ENCODE measurements at regions not wholly inside any gene's neighbourhood (a gene's known extent, or its start where the extent isn't known, plus 50 kb on each side); places are given as distances from the start of the nearest gene placed in this dataset.
A peak's percentile ranks its signal among the peaks of the same experiment; 100 is the strongest.
"Not testable (repeated sequence)": the region's sequence is repeated elsewhere in the genome, so short reads cannot be mapped to it uniquely, and the experiment has no call there.

DNA sequence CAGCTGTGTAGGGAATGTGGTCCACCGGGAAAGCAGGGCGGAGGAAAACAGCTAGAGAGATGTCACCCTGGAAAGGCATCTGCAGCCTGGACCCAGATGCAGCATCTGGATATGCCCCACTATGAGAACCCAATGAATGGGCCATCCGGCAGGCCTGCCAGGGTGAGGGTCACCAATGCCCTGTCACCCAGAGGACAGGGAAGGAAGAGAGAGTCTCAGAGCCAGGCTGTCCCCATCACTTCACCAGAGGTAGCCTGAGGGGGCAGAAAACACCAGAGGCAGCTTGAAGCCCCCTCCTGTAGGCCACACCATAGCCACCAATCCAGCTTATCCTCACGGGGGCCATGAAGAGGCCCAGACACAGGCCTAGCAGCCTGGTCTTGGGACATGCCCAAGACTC is 118.8 kb downstream of the TUBA3C start:
- DNase-seq (ENCODE audit: low read depth), result no peak

DNA sequence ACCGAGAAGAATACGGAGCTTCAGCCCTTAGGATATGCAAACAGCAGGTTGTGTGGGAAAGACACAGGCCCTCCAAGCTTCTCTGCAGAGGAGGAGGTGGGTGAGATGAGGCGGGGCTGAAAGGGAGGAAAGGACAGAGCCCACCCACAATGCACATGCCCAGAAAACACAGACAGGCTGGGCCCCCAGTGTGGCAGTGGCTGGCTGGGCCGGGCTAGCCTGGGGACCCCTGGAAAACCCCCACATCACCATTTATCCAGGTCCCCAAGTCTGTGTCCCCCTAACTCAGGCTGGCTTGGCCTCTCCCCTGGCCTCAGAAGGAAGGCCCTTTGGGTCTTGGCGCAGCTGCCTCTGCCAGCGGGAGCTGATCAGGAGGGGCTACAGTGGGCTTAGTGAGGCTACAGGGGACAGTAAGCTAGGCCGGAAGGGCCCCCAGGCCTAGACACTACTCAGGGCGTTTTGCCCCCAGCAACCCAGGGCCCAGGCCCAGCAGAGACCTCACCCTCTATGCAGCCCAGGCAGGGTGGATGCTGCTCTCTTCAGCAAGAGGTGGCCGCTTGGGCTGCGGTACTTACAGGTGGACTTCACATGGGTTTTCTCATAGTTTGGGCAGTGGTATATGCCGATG is 119.5 kb downstream of the TUBA3C start:
- DNase-seq (ENCODE audit: low read depth), result no peak

DNA sequence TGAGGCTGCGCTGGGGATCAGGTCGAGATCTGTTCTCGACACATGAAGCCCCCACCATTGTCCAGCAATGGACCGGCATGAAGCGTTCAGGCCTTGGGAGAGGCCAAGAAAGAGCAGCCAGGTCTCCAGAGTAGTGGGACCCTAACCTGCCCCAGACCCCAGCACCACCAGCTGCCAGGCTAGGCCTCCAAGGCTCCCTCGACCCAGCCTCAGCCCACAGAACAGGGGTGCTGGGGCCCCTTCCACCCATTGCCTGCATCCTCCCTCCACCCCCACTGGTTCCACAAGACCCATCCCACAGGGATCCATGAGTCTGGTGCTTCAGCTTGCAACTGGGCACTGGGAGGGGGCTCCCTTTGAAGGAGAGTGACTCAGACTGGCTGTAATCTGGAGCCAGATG is 120.3 kb downstream of the TUBA3C start:
- DNase-seq (ENCODE audit: low read depth), result no peak

DNA sequence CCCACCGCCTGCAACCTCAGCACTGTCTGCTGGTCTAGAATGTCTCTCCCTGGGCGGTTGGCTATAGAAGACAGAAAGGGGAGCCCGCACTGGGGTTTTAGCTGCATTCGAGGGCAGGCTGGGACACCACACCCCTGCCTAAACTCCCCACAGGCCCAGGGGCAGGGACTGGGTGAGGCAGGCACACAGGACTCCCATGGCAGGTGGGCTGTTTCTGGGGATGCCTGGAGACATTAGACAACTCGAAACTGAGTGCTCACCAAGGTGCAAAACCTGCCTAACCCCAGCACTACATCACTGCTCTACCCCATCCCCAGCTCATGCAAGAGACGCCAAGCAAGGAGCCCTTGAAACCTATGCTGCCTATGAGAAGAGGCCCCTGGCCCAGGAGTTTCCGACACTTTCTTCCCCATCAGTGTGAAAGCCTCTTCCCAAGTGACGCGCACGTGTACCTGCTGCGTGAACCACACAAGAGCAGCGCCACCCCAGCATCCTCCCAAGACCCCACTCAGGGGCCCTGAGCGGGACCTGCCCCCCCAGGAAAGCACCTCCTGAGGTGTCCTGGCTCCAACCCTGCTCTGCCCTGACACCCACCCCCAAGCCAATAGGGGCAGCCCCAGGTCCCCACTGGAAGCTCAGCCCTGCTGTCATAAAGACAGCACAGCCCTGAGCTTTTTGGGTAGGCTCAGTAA is 121.2 kb downstream of the TUBA3C start:
- no peak for DNase-seq (ENCODE audit: low read depth)

DNA sequence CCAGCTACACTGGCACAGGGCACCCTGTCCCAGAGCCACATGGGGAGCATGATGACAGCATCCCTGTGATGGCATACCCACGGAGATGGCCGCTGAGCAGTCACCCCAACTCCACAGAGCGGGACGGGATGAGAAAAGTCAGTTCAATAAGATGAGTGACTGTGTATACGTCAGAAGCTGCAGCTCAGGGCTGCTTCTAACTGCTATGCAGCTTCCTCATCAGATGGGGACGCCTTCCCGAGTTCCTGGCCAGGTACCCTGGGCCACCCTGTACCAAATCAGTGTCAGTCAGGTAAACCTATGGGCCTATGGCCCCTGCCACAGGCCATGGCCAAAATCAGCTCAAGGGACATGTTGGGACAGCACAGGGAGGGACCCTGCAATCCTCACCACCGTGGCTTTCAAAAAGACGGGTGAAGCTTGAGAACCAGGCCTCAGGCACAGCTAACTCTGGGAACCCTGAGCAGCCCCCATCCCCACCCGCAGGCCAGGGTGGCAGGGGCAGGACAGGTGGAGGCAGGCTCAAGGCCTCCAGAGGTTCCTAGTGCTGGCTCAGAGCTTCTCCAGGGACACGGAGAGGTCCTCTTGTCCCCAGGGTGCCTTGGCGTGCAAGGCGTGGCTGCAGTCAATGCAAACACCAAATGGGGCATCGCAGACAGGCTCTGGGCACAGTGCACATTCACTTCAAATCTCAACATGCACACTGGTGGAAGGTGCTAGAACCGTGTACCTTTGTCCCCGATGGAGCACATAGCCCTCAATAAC is 122.4 kb downstream of the TUBA3C start:
- DNase-seq (ENCODE audit: low read depth), result no peak

DNA sequence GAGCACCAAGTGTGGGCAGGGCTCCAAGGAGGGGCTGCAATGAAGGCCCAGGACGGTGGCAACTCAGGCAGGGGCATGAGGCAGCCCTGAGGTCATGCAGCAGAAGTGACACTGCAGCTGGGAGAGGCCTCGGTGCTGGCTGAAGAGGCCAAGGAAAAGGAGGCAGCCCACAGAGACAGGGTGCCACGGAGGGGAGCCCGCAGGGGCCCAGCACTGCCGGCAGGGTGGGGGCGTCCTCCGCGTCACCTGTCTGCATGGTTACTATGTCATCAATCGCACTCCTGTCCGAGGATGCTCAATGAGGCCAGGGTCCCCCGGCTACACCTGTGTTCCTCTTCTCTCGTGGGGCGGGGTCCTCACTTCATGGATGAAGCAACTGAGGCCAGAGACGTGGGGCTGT is 123.1 kb downstream of the TUBA3C start:
- DNase-seq (ENCODE audit: low read depth), result no peak

DNA sequence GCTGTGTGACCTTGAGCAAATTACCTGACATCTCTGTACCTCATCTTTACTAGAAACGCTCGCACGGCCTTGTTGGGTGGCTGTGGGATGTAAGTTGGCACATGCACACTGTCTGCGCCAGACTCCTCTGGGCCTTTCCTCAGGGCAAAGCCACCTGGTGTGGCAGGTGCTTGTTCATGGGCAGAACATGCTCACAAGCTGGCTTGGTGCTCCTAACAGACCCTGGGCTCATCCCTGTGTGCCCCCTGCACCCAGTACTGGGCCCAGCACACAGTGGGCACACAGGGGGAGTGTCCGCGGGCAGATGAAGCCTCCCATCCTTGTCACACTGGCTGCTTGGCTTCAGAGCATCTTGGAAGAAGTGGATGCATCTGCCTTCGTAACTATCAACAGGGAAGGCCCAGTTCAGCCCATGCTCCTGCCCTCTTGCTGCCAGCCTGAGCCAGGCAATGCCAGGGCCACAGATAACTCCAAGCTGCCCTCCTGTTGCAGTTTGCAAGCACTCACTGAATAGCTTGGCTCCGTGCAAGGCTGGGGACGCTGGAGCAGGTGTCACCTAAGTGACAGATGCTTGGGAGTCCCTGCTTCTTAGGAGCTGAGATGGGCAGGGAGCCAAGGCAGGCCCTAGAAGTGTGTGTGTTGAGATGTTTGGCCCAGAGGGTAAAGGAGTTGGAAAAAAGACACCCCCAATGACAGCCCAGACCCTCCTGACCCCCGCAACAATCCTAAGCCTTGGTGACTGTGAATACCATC is 123.9 kb downstream of the TUBA3C start:
- DNase-seq (ENCODE audit: low read depth), result no peak

DNA sequence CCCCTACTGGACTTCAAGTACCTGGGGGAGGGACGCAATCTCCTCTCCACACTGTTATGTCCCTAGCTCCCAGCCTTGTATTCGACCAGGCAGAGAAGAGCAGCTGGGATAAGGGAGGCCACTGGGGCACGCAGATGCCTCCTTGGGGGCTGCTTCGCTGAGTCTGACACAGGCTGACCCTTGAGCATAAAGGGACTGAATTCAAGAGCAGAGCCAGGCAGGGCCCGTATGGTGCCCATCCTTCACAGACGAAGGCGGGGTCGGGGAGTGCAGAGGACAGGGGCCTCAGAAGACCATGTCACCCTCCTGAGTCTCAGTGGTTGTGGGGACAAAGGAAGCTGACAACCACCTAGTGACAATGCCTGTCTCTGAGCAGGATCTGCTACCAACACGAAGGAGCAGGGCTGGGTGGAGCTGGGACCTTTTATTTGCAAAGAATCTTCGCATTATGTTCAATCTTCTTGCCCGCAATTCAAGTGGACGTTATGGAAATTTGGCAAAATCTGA is 124.6 kb downstream of the TUBA3C start:
- DNase-seq (ENCODE audit: low read depth), result no peak

DNA sequence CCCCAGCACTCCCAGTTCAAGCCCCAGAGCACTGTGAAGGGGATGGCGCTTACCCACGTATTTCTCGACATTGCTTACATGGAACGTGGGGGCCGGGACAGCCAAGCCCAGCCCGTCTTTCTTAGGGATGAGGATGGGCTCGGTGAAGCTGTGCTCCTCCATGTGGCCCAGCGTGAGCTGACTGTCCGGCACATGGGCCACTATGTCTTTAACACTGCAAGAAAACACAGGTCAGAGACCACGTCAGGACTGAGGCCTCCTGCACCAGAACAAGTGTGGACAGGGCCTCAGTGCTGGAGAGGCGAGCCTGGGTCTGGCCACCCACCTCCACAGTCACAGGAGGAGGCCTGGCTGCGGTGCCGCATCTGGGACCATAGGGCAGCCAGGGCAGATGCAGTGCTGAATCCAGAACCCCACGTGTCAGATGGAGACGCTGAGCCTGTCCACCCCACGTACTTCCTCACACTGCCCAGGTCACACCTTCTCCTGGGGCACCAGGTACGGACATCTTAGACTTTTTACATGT is 125.2 kb downstream of the TUBA3C start:
- DNase-seq (ENCODE audit: low read depth), result no peak

DNA sequence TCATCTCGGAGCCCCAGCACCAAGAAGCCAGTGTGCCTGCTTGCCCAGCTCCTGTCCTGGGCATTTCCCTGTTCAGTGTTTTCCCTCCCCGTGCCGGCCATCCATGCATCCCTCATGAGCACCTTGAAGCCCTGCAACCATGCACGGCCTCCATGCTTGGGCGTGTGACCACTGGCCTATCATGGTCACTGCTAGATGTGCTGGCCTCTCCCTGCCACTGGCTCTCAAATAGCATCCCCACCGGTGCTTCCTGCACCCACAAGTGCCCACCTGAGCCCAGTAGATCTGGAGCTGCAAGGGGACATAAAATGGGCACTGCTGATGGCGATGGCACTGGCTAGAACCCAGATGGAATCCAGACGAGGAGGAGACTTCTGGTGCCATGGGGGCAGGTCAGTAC is 126.0 kb downstream of the TUBA3C start:
- DNase-seq (ENCODE audit: low read depth), result no peak

DNA sequence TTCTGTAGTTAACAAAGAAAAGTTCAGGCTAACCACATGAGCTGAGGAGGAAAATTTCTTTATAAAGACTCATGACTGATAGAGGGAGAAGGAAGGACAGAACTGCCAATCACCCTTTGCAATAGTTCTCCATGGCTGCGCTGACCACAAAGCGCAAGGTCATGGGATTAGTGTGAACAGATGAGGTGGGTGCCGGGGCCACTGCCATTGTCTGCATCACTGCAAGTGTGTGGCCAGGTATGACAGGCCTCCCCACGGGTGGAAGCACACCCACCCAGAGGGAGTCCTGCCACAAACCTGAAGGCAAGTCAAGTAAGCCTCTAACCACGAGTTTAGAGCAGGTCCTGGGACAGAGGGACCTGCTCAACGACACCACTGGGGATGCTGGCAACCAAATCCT is 128.1 kb downstream of the TUBA3C start:
- DNase-seq (ENCODE audit: low read depth), result peak; percentile 49

DNA sequence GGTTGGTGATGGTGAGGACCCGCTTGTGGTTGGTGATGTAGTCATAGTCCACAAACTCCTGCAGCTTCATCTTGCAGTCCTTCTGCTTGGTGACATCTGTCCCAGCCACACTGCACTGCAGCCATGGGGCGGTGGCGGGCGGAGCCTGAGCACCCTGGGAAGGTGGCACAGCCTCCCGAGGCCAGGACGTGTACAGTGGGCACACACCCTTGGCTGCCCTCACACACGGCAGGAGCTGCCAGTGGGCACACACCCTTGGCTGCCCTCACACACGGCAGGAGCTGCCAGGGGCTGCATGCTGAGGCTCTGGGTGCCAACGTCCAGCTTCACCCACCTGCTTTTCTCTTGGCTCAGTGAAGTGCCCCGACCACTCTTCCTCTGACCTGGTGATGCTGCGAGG is 128.7 kb downstream of the TUBA3C start:
- DNase-seq (ENCODE audit: low read depth), result no peak

DNA sequence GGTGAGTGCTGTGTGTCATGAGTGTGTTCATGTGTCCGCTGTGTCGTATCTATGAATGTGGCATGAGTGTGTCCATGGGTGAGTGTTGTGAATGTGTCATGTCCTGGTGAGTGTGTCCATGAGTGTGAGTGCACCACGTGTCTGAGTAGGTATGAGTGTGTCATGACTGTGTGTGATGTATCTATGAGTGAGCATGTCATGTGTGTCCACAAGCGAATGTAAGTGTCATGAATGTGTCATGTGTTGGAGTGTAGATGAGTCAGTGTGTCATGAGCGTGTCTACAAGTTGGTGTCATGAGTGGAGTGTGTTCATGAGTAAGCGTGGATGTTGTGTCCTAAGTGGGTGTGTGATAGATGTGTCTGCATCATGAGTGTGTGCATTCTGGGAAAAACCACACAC is 129.4 kb downstream of the TUBA3C start:
- peak; percentile 34 for DNase-seq (ENCODE audit: low read depth)

DNA sequence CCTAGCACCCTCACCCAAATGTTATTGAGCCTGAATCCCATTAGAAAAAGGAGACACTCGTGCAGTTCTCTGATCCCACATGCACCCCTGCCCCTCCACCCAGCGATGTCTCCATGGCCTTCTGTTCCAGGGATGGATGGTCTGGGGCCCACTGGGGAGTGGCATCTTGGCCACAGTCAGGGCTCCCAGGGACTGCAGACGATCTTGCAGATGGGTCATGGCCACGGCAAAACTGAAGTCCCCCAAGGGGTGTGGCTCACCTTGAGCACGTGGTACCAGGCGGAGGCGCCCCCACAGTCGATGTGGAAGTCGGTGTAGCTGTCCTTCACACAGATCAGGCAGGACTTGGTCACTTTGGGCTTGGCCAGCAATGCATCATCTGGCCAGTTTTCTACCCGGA is 130.7 kb downstream of the TUBA3C start:
- DNase-seq (ENCODE audit: low read depth), result no peak

DNA sequence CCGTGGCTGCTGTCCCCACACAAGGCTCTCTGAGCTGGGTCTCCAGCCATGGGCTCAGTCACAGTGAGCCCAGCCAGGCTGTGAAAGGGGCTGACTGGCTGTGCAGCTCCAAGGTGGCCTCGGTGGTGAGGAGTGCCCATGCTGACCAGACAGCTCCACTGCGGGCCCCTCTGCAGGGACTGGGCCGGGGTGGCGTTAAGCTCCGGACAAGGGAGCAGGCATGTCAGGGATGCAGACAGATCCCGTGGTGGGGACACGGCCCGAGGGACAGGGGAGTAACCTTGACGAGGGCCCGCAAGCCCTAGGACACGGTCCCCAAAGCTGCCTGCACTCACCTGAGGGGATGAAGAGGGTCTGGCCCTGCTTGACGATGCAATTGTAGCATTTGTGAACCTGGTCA is 132.0 kb downstream of the TUBA3C start:
- DNase-seq (ENCODE audit: low read depth), result not testable (repeated sequence)

DNA sequence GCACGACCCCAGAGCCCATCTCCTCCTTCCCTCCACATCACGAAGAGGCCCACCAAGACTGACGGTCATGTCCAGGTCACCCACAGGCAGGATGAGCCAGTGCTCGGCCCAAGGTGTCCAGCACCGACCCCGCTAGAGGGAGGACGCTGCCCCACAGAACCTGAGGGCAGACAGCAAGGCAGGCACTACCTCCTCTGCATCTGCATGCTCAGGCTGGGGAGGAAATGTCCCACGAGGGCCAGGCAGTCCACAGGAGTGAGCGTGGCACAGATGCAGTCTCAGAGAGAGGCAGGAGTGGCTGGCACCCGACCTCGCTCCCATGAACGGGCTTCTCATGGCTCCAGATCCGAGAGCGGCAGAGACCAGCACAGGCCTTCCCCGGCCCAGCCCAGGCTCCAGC is 133.2 kb downstream of the TUBA3C start:
- no peak for DNase-seq (ENCODE audit: low read depth)

DNA sequence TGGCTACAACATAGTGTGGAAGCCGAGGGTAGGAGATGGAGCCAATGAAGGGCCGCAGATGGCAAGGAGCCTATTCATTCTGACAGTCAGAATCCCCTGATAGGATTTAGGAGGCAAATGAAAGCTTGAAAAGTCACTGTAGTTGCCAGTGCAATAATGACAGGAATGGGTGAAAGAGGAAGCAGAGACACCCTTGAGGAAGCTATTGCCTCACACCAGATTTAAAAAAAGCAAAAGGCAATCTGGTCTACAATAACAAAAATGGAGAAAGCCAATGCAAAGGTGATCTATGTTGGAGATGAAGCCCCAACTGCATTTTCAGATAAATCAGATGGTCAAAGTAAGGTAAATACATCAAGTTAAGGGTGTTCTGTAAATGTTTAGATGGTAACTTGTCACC is 158.5 kb downstream of the TUBA3C start:
- DNase-seq (ENCODE audit: low read depth), result no peak

DNA sequence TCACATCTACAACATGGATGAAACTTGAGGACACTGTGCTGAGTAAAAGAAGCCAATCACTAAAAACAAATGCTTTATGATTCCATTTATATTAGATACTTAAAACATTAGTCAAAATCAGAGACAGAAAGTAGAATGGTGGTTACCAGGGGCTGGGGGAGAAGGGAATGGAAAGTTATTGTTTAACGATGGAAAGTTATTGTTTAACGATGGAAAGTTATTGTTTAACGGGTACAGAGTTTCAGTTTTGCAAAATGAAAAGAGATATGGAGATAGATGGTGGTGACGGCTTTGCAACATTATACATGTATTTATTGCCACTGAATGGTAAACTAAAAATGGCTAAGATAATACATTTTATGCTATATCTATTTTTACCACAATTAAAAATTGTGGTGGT is 160.6 kb downstream of the TUBA3C start:
- no peak for DNase-seq (ENCODE audit: low read depth)

DNA sequence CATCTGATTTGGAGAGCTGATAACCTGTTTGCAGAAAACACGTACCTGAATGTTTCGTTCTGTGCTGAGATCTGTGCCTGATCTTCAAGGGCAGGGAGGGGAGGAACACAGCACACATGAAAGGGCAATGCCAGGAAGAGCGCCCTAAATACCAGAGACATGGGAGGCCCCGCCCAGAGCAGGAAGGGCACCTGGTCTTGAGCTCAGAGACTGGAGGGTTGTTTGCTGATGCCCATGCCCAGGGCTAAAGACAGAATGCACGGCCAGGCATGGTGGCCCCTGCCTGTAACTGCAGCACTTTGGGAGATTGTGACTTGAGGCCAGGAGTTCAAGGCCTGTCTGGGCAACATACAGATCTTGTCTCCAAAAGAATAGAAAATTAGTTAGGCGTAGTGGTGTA is 183.2 kb downstream of the TUBA3C start:
- DNase-seq (ENCODE audit: low read depth), result no peak

DNA sequence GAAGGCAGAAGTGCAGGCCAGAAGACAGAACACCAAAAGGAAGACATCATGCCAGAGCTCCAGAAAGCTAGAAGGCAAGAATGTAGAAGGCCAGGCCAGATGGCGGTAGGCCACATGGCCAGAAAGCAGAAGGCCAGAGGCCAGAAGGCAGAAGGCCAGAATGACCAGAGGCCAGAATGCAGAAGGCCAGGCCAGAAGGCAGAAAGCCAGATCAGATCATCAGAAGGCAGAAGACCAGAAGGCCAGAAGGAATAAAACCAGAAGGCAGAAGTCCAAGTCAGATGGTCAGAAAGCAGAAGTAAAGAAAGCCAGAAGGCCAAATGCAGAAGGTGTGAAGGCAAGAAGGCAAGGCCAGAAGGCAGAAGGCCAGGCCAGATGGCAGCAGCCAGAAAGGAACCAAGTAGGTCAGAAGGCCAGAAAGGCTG is 185.0 kb downstream of the TUBA3C start:
- DNase-seq (ENCODE audit: low read depth), result no peak

DNA sequence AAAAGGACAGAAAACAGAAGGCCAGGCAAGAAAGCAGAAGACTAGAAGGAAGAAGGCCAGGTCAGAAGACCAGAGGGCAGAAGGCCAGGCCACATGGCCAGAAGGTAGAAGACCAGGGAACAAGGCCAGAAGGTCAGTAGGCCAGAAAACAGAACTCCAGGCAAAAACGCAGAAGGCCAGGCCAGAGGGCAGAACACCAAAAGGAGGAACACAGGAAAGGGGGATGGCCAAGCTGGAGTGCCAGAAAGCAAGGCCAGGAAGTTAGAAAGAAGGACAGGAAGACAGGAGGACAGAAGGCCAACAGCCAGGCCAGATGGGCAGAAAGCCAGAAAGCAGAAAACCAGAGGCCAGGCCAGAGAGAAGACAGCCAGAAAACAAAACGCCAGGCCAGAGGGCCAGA is 185.4 kb downstream of the TUBA3C start:
- DNase-seq (ENCODE audit: low read depth), result no peak
